SW 1271 (cell line): ENCODE measurements at regions not wholly inside any gene's neighbourhood (a gene's known extent, or its start where the extent isn't known, plus 50 kb on each side); places are given as distances from the start of the nearest gene placed in this dataset.

Experiments used
- DNase-seq, 2 experiments: peaks; one replicate each; lab custom pipeline; 2025; lab: John Stamatoyannopoulos, UW

- DNase-seq = no peak
Measured at GRCh38 chr6:113082745-113083144, 735.6 kb downstream of the RFPL4B start.

DNA sequence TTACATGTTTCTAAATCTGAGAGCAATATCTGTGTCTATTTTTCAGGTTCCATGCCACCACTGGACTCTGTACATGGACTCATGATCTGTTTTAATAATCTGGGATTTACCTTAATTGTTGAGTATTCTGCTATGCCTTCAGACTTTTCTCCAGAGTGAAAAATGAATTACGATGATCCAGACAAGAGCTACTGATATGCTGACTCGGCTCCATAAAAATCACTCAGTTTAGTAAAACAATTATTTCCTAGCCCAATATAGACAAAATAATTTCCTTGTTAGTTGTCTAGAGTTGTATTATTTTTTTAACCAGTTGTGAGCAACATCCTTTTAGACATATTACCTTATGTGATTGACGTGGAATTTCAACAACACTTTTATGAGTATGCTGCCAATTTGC, 736.8 kb downstream of the RFPL4B start:
- DNase-seq = no peak

- no peak for DNase-seq
Measured at GRCh38 chr6:113089056-113089455, 741.9 kb downstream of the RFPL4B start.

GRCh38 chr6:113092795-113093194, 745.7 kb downstream of the RFPL4B start:
- DNase-seq = no peak

DNA sequence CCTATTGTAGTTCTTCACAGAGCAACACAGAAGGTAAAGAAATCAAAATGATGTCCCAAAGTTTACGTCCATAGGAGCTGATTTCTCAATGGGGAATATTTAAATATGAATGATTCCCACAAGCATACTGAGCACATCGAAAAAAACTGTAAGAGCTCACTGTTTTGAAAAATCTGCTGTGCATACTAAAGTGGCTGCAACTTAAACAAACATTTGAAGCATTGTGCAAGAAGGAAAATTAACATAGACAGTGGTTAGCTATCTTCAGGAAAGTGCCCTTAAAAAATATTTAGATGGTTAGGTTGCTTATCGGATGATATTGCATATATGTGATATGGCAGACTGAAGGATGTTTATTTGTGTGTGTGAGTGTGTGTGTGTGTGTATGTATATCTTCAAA, 747.6 kb downstream of the RFPL4B start:
- DNase-seq = no peak

- DNase-seq = no peak
Measured at GRCh38 chr6:113095841-113096240, 748.7 kb downstream of the RFPL4B start.

GRCh38 chr6:113102761-113103160, 754.4 kb upstream of the MARCKS start:
- peak; percentile 38 to 77 for DNase-seq

DNA sequence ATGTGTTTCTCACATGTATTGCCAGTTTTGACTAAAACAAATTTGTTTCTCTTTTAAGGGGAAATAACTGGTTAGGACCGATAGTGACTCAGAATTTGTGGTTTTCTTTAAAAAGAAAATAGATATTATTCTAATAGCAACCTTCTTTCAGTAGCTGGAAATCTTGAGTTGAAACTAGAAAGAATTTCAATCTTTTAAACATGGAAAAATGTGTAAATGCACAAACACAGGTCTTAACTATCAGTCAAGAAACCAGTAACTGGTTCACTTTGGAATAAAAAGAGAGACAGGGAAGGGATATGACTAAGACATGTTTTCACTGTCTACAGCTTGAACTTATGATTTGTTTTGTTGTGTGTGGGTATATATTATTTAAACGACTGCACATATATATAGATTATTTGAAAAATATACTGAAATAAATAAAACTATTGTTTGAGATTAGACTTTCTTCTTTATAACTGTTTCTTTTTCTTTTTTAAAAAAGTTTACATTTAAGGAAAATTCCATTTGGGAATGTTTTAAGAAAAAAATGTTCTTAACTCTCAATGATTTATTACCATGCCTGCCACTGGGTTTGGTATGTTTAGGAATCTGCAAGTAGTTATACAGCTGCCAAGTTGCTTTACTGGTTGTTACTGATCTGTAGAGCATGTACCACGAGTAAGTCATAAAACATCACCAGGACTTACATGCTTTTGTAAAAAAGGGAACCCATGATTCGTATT, 753.3 kb upstream of the MARCKS start:
- peak in 1 of 2 experiments; percentile 60 for DNase-seq

- no peak for DNase-seq
Measured at GRCh38 chr6:113104541-113104940, 752.6 kb upstream of the MARCKS start.

DNA sequence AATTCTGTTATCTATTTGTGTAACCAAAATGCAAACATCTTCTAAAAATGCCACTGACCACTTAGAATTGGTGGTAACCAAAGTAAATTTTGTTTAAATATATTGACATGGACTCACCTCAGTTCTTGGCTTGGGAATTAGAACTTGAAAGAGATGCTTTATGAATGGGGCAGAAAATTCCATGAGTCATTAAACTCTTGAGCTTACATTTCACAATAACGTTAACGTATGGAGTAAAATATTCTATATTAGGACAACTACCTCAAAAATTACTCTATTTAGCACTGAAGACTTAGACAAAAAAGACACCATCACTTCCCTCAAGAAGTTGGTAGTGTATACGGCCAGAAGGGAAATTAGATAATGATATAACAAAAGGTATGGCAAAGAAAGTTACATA, 752.2 kb upstream of the MARCKS start:
- DNase-seq = no peak

DNA sequence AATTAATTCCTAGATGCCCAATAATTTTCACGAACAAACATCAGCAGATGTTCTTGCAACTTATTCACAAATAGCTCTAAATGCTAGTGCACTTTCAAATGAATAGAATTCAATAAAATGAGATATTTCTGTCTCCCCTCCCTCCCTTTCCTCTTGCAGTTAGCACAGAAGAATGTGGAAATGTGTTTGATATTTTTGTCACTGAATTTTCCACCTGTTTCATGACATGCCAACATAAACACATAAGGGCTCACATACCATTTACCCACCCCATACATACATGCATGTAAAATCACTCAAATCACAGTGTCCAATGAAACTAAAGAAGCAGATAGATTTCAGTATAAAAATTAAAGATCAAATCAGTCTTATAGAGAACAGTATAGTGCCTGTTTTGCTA, 746.9 kb upstream of the MARCKS start:
- no peak for DNase-seq

DNA sequence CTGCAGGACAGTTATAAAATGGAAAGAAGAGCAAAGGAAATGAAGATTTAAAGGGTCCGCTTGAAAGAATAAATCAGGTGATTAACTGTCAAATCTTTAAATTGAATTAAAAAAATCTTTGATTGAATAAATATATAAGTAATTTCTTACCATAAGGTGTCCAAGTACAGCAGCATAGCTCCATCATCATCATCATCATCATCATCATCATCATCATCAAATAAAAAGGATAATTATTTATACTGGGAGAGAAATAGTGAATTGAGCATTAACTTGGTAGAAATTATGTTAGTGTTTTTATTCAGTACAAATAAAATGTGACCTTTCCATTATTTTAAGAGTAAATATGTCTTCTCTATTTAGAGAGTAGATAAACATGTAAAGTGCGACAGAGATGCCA, 745.6 kb upstream of the MARCKS start:
- DNase-seq = no peak

DNA sequence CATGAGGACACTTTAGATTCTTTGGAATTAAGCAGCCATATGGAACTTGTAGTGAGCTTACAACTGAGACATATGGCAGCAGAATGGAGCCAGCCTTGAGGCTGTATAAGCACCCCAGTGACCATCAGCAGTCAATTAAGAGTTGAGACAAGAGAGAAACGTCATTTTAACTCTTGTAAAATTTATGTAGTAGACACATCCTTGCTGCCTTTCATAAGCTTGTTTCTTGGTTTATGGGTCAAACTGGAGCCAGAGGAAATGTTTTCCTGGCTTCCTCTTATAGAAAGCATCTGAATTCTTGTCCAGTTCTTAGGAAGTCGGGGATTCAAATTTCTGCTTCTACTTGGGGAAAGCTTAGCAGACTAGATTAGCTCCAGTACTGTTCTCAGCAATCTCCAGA, 745.1 kb upstream of the MARCKS start:
- DNase-seq = no peak

GRCh38 chr6:113115196-113115595, 741.9 kb upstream of the MARCKS start:
- DNase-seq = no peak

DNA sequence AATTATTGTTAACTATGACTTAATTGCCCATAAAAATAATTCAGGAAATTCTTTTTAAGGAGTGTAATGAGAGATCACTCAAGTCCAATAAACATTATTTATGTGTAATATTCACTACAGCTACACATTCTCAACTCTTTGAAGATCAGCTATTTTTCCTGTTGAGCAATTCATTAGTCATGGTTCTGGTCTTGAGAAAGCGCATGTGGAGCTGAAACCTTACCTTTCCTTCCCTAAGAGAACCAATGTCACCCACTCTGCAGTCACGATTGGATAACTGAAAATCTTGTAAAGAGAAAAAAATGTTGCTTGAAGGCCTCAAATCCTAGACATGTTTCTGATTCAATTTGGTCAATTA, 736.9 kb upstream of the MARCKS start:
- peak; percentile 64 to 92 for DNase-seq

GRCh38 chr6:113120582-113121285, 736.4 kb upstream of the MARCKS start:
- DNase-seq = peak; percentile 34 to 92

DNA sequence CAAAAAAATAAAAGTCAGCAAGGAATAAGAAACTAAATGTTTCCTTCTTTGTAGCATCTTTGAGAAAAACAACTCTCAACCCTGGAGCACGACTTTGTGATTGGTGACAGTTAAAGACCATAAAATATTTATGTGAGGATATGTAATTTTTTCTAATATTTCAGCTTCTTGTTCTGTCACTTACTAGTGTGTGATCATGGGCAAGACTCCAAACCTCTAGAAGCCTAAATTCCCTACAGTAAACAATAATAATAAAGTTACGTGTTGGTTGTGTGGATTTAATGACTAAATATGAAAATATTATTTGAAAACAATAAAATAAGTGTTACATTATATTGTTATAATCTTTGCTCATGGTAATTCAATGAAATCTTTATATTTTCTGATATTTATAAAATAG, 735.6 kb upstream of the MARCKS start:
- DNase-seq = no peak

DNA sequence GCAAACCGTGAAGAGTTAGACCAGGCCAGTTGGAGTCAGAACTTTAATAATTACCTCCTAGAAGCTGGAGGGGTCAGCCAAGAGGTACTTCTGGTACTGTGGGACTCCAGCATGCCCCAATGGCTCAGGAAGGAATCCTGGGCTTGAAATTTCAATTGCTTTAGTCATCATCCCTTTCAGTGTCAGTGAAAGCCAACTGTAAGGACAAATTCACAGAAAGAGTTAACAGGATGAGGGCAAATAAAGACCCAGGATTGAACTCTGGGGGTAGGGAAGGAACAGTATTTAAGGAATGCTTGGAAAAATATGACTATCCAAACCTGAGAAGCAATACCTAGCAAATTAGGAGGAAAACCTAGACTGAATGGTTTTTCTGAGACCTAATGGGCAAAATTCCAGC, 735.1 kb upstream of the MARCKS start:
- DNase-seq = peak; percentile 87 to 96

- DNase-seq = no peak
Measured at GRCh38 chr6:113125626-113126025, 731.5 kb upstream of the MARCKS start.

GRCh38 chr6:113127786-113128419, 729.2 kb upstream of the MARCKS start:
- no peak for DNase-seq

- no peak for DNase-seq
Measured at GRCh38 chr6:113128661-113129060, 728.5 kb upstream of the MARCKS start.

DNA sequence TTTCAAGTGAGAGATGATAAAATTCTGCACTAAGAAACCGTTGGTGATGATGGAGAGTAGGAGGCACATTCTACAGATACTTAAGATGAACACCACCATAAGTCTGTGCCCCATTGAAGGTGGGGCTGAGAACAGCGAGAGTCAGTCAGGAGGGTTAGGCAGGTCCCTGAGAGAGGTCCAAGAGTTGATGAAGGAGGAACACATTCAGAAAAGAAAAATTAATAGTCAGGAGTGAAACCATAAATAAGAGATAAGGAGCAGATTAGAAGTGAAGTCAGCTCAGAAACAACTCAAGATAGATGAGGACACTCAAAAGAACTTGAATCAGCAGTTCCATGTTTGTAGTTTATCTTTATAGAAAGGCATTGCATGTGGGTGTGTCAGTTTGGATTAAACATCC, 727.2 kb upstream of the MARCKS start:
- DNase-seq = no peak

DNA sequence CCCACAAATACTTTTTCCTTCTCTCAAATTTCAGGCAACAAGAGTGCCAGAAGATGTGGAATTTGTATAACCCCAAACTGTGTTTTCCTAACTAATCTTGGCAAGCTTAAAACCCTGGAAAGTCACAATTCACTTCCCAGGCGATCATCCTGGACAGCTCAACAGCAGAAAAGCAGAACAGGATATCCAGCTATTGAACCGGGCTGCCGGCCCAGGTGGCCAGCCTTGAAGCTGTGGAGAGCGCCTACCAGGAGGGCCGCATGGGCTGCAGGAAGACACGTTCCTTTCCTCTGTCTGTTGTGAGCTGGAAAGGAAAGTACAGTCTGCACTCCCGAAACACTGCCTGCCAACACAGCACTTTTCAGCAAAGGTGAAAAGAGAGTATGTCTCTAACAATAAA, 719.7 kb upstream of the MARCKS start:
- DNase-seq = no peak
